Ishikawa (cell line): ENCODE measurements at regions not wholly inside any gene's neighbourhood (a gene's known extent, or its start where the extent isn't known, plus 50 kb on each side); places are given as distances from the start of the nearest gene placed in this dataset.

Experiments used
- CEBPB ChIP-seq: IDR thresholded peaks from 2 replicates; pipeline ENCODE4 v1.6.1; 2012
- CREB1 ChIP-seq: IDR thresholded peaks from 2 replicates; pipeline ENCODE4 v1.6.1; 2012; ENCODE audit warnings: low read depth
- RAD21 ChIP-seq: IDR thresholded peaks from 2 replicates; pipeline ENCODE4 v1.6.1; 2012; ENCODE audit warnings: low read depth

DNA sequence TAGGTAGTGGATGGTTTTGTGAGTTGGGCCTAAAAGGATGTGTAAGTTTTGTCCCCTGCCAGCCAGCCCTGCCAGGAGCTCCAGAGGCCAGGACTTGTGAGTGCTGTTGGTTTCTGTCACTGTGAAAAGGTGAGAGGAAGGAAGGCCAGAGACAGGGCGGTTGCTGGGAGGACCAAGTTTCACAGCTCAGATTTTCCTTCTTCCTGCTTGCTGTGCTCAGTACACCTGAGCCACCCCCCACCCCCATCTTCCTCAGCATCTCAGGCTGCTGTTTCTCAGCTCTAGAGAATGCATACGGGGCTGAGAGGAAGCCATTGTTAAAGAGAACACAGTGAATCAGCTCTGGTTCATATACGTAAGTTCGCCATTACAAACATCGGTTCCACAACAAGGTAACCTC is 139.9 kb downstream of the BUB3 start:
- TF ChIP-seq CREB1 (no peak), CEBPB (no peak), RAD21 (no peak)
